GM21786 (cell line): ENCODE measurements at regions not wholly inside any gene's neighbourhood (a gene's known extent, or its start where the extent isn't known, plus 50 kb on each side); places are given as distances from the start of the nearest gene placed in this dataset.
"Not testable (repeated sequence)": the region's sequence is repeated elsewhere in the genome, so short reads cannot be mapped to it uniquely, and the experiment has no call there.

ENCODE experiments used
- ATAC-seq: cut with Tn5 transposase; IDR thresholded peaks from one replicate; pipeline ENCODE4 v1.9.1; 2021; ENCODE audit not compliant: unreplicated experiment

DNA sequence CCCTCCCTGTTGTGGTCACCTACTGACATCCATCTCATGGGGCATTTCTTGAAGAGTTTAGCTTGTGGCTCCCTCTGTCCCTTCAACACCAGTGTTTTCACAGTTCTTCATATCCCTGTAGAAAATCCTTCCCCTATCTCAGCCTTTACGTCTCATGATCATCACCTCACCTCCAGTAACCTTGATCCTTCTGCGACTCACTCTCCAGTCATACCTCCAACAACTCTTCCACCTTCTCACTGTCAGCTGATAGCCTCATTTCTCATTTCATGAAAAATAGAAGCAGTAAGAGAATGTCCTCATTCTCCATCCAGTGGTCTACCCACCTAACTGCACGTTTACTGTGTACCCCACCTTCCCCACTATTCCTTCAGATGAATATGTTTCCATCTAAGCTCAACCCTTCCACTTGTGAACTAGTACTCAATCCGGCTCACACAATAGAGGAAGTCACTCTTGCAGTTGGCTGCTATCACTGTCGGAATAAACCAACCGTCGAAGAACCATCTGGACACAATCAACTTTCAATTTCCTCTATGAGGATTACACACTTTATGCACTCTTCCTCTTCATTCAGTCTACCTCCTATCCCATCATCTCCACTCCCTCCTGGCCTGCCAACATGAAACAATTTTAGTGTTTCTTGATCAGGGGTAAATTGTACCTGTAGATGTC is 256.0 kb downstream of the AHR start:
- ATAC-seq, result no peak

- ATAC-seq, result no peak
These were observed 257.9 kb downstream of the AHR start for GRCh38 chr7:17556247-17556956.

DNA sequence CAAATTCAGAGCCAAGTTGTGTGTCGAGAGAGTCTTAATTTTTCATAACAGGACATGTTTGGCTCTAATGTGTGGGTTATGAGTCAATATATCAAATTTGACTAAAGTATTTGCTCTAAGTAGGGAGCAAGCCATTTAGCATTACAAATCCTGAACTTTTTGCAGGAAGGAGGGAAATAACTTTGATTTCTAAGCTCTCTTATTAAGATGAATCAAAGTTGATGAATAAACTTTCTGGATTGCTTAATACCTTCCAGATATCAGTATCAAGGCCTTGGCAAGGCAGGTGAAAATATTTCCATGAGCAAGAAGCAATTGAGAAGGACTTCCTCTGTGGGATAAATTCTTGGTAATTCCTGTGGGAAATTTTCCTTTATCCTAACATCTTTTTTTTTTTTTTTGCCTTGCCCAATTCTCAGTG is 258.8 kb downstream of the AHR start:
- no peak for ATAC-seq

- ATAC-seq, result no peak
These were observed 259.7 kb downstream of the AHR start for GRCh38 chr7:17558135-17558534.

GRCh38 chr7:17558558-17559332 is 260.3 kb downstream of the AHR start:
- no peak for ATAC-seq

DNA sequence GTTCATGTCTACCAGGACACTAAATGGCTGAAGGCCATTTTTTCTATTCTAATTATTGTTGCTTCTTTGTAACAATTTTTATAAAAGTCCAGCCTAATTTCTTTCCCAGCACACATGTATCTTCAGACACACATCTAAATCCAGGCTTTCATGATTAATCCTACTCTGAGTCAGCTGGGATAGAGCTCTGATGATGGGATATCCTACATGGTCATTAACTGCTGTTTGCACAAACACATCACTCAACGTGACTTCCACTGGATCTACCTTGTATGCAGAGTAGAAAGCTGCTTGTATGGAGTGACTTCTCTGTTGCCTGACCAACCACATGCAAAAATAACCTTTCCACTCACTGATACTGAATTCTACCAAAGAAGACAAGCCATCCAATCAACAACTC is 260.9 kb downstream of the AHR start:
- no peak for ATAC-seq

DNA sequence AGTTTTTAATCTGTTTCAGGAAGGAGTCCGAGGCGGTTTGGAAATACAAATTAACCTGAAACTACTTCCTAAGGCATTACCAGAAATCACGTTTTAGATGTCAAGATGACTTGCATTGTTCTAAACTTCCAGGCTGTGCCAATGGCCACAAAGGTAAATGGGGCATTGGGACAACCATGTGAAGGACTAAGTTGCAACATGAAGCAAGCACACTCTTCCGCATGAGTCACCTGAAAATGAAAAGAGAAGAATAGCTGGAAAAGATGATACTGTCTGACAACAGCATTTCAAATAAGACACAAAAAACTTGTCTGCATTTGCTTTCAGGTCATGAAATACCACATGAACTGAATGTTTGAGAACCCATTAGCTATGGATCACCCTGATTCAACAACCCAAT is 262.1 kb downstream of the AHR start:
- ATAC-seq, result no peak

DNA sequence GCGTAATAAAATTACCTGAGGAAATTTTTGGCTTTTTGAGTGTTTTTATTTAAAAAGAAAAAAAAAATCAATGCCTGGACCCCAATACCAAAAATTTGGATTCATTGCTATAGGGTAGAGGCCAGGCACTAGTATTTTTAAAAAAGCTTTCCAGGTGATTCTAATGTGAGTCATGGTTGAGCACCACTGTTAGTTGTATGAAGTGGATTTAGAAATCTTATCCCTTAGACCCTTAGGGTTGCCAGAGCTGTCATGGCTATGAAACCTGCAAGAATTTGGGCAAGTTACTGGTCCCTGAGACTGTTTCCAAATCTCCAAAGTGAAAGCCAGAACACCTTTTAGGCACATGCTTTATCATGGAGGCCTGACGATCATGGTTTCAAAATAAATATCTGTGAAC is 262.5 kb downstream of the AHR start:
- no peak for ATAC-seq

GRCh38 chr7:17564678-17565212 is 266.3 kb downstream of the AHR start:
- no peak for ATAC-seq

DNA sequence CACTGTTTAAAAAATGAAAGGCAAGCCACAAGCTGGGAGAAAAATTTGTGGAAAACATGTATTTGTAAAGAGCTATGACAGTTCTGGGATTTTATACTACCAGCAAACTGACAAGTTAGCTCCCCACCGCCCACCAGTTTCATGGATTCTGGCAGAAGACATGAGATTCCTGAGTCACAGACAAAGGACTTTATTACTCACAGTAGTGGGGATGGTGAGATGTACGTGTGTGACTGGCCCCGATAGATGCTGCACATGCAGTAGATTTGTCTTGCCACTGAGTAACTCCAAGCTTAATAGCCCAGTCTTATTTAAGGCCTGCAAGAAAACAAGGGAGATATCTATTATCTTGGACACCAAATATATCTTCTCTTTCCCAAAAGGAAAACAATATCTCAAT is 281.7 kb downstream of the AHR start:
- ATAC-seq, result no peak

GRCh38 chr7:17580856-17581255 is 282.4 kb downstream of the AHR start:
- ATAC-seq, result no peak

- ATAC-seq, result no peak
These were observed 282.8 kb downstream of the AHR start for GRCh38 chr7:17581301-17581700.

DNA sequence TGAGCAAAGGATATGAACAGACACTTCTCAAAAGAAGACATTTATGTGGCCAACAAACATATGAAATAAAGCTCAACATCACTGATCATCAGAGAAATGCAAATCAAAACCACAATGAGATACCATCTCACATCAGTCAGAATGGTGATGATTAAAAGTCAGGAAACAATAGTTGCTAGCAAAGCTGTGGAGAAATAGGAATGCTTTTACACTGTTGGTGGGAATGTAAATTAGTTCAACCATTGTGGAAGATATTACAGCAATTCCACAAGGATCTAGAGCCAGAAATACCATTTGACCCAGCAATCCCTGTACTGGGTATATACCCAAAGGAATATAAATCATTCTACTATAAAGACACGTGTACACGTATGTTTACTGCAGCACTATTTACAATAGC is 284.2 kb downstream of the AHR start:
- ATAC-seq, result not testable (repeated sequence)

DNA sequence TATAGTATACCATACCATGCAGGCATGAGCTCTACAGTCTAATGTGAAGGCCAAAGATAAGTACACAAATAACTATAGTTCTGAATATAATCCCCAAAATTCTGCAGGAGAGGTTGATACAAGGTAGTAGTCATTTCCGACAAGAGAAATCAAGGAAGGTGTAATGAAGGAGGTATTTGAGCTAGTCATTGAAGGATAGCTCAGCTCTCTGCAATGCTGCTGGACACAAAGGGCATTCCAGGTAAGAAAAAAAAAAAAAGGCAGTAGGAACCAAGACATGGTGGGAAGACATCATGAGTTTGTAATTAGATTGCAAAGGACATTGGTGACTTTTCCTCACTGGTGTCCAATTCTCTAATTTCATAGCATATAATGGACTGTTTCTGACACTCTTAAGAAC is 285.3 kb downstream of the AHR start:
- ATAC-seq, result no peak

GRCh38 chr7:17584822-17585221 is 286.4 kb downstream of the AHR start:
- no peak for ATAC-seq

DNA sequence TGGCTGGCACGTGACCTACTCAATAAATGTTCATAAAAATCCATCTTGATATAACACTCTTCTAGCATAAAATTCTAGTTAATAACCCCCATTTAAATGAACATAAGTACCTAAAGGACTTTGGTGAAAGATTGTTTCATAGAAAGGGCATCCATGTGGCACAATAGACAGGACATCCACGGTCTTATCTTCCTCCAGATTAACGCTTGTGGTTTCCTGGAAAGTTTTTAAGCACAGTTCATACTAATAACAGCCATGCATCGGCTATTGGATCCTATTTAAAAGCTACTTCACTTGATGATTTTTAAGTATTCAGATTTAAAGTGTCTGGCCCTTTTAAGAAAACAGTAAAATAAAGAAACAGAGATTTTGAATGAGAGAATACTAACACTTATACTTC is 288.3 kb downstream of the AHR start:
- ATAC-seq, result no peak

GRCh38 chr7:17588730-17589129 is 290.3 kb downstream of the AHR start:
- no peak for ATAC-seq

- ATAC-seq, result no peak
These were observed 291.2 kb downstream of the AHR start for GRCh38 chr7:17589671-17590070.

DNA sequence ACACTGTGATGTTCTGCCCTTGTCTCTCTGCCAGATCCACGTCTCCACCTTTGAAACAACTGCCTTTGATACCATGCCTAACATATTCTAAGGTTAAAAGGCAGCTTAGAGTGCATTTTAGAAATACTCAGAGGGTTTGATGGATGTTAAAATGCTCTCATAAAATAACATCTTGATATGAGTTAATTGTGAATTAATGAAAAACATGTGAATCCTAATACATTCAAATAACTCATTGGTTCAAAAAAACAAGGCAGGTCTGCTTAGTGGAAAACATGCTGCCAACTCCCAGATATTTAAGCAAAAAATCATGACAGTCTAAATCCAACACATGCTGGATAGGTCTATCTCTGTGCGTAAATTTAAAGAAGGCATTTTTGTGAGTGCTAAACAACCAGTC is 291.8 kb downstream of the AHR start:
- no peak for ATAC-seq

DNA sequence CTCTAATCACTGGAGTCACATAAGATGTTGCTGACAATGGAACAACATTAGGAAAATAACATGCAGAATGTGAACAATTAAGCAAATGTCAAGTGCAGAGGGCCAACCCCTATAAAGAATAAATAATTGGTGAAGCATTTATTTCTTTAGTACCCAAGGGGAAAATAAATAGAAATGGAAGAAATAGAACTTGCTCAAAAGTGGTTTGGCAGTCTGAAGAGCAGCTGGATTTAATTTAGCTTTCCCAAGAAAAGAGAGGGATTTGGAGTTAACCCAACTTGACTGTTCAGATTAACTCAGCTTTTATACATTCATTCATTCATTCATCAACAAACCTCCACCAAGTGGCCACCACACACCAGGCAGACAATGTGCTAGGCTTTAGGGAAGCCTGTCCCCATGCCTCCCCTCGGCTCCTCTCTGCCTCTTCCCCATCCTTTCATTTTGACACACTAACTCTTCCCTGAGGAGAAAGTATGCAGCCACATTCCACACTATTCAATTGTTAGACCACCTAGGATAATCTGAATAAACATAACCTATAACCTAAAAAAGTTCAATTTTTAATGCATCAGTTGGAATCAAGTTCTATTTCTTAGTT is 295.5 kb downstream of the AHR start:
- no peak for ATAC-seq

DNA sequence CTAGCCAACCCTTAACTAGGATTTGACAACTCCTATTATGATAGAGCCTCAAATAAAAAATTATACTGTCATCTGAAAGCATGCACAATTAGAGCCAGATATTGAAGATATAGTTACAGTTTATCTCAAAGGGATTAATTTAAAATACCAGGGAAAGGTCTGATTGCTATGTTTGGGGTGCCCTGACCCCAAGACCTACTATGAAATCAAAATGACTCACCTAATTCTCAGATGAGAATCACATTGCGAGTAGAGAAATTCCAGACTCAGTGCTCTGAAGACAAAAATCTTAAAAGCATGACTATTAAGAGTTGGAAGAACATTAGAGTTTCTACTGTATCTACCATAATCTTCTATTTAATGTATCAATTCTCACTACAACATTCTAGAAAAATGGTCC is 297.1 kb downstream of the AHR start:
- no peak for ATAC-seq
